Activated T-cell treated with anti-CD3 and anti-CD28 coated beads, Interleukin-2, amount 50 U/mL, for 4 hours (primary cell): ENCODE measurements at regions not wholly inside any gene's neighbourhood (a gene's known extent, or its start where the extent isn't known, plus 50 kb on each side); places are given as distances from the start of the nearest gene placed in this dataset.
A peak's percentile ranks its signal among the peaks of the same experiment; 100 is the strongest.

Experiments
- ATAC-seq, 2 donors: fragments of 200-7000 bp; cut with Tn5 transposase; one replicate each; pipeline ENCODE4 v1.10.0; 2021
- DNase-seq: peaks from one replicate; pipeline ENCODE4 v3.0.0-alpha.2; 2020
- H3K27me3 Mint-ChIP-seq: one replicate; pipeline ENCODE4 v1.8.0; 2021; ENCODE audit warnings: low read depth, mixed read lengths
- H3K36me3 Mint-ChIP-seq: one replicate; pipeline ENCODE4 v1.8.0; 2022; ENCODE audit warnings: mixed read lengths; ENCODE audit not compliant: insufficient read depth
- H3K4me1 Mint-ChIP-seq: one replicate; pipeline ENCODE4 v1.8.0; 2021; ENCODE audit warnings: low read depth, mixed read lengths
- H3K4me3 Mint-ChIP-seq: one replicate; pipeline ENCODE4 v1.8.0; 2021; ENCODE audit warnings: mild to moderate bottlenecking, moderate library complexity, mixed read lengths
- H3K9me3 Mint-ChIP-seq: one replicate; pipeline ENCODE4 v1.8.0; 2021; ENCODE audit warnings: mixed read lengths

GRCh38 chr7:17019106-17019505 lies 137.3 kb upstream of the AGR3 start:
- DNase-seq (no peak), ATAC-seq (no peak)
- Mint-ChIP-seq H3K9me3 (no peaks in the 10 kb centered on the region), H3K4me3 (no peak overlapping the region), H3K36me3 (no peaks in the 10 kb centered on the region), H3K27me3 (no peaks in the 10 kb centered on the region), H3K4me1 (peaks cover 15% of the 10 kb centered on the region)

GRCh38 chr7:17020250-17020649 lies 138.5 kb upstream of the AGR3 start:
- H3K27me3 Mint-ChIP-seq = no peaks in the 10 kb centered on the region
- no peaks in the 10 kb centered on the region for H3K9me3 Mint-ChIP-seq
- peaks cover 15% of the 10 kb centered on the region for H3K4me1 Mint-ChIP-seq
- no peak for ATAC-seq
- H3K4me3 Mint-ChIP-seq = no peak overlapping the region
- no peaks in the 10 kb centered on the region for H3K36me3 Mint-ChIP-seq
- no peak for DNase-seq

DNA sequence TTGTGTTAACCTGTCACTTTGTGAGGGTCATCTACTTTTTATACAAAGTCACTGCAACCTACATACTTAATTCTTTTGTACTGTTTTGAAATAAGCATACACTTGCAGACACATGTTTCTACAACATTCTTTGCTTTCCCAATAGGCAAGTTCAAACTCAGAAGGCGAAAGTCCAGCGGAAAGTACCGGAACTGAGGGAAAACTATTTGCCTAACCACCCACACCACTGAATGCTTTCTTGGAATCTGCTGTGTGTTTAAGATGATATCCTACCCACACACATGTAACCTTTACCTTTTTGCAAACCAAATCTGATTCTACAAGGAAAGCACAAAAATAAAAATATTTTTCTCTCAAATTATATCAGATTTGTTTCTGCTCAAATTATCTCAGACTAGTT lies 139.4 kb upstream of the AGR3 start:
- Mint-ChIP-seq H3K9me3 (no peaks in the 10 kb centered on the region), H3K27me3 (no peaks in the 10 kb centered on the region), H3K36me3 (no peaks in the 10 kb centered on the region), H3K4me1 (peaks cover 11% of the 10 kb centered on the region), H3K4me3 (no peak overlapping the region)
- DNase-seq = no peak
- no peak for ATAC-seq

DNA sequence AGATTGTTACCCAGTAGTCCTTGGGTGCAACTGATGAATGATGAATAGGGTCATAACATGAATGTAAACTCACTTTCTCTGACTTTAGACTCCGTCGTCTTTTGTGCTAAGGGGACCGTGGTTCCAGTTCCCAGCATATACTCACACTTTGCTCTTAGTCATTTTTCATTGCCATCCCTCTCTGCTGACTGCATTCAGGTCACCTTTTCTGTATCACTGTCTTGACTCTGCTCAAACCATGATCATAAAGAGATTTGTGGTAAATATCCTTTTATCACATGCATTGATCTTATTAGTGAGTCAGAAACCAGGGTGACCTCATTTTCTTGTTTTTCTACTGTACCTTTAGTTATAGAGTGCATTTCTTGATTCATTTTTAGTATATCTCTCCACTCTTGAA lies 141.1 kb upstream of the AGR3 start:
- Mint-ChIP-seq H3K27me3 (no peaks in the 10 kb centered on the region), H3K36me3 (no peaks in the 10 kb centered on the region), H3K4me1 (peaks cover 11% of the 10 kb centered on the region), H3K9me3 (no peaks in the 10 kb centered on the region), H3K4me3 (peak overlapping the region; percentile 23)
- ATAC-seq = peak; percentile 98 to 99
- no peak for DNase-seq

DNA sequence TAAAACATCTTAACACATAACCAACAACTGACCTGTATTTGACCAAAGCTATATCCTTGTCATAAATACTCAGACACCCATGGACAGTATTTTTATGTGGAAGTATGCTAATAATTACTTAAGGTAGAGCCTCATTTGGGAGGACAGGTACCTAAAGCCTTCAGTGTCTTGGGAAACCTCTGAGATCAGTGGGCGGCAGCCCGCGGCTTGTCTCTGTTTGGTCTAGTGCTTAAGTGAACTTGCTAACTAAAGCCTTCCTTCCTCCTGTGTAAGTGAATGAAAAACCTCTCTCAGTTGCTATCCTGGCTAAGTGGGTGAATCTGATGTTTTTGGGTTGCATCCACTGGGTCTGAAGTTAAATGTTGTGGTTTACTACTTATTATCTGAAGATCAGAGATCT lies 144.5 kb upstream of the AGR3 start:
- Mint-ChIP-seq H3K4me3 (no peak overlapping the region), H3K4me1 (peaks cover 18% of the 10 kb centered on the region), H3K9me3 (no peaks in the 10 kb centered on the region), H3K27me3 (no peaks in the 10 kb centered on the region), H3K36me3 (no peaks in the 10 kb centered on the region)
- DNase-seq (no peak), ATAC-seq (no peak)

DNA sequence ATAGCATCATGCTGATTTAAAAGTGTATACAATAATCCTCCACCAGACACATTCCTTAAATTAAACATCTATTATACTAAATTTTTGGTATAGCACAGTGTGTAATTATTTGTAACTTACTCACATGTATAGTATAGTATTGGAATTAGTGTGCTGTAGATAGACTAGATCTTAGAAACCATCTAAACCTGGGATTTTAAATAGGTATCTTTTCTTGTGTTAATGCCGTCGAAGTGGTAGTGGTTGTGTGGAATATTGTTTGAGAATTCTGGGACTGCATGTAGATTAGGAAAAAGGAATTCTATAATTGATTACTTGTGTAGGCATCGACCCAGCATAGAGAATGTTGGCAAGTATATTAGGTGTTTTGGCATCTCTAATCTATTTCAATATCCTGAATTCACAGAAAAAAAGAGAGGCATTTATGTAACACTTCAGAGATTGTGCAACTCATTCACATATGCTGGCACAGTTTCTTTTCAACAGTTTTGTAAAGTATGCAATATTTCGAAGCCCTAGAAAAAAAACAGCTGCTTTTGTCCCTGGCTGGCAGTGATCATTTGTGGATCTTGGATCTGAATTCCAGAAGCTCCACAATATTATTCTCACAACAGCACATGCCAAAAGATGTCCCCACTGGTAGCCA lies 145.5 kb upstream of the AGR3 start:
- H3K9me3 Mint-ChIP-seq = no peaks in the 10 kb centered on the region
- no peaks in the 10 kb centered on the region for H3K36me3 Mint-ChIP-seq
- H3K27me3 Mint-ChIP-seq = no peaks in the 10 kb centered on the region
- DNase-seq (no peak), ATAC-seq (no peak)
- H3K4me3 Mint-ChIP-seq = no peak overlapping the region
- H3K4me1 Mint-ChIP-seq = peaks cover 23% of the 10 kb centered on the region

GRCh38 chr7:17027789-17028152 lies 146.0 kb upstream of the AGR3 start:
- DNase-seq (no peak), ATAC-seq (no peak)
- peaks cover 17% of the 10 kb centered on the region for H3K4me1 Mint-ChIP-seq
- no peak overlapping the region for H3K4me3 Mint-ChIP-seq
- no peaks in the 10 kb centered on the region for H3K36me3 Mint-ChIP-seq
- no peaks in the 10 kb centered on the region for H3K9me3 Mint-ChIP-seq
- H3K27me3 Mint-ChIP-seq = no peaks in the 10 kb centered on the region

GRCh38 chr7:17029150-17029549 lies 147.4 kb upstream of the AGR3 start:
- Mint-ChIP-seq H3K36me3 (no peaks in the 10 kb centered on the region), H3K4me1 (peaks cover 12% of the 10 kb centered on the region), H3K9me3 (no peaks in the 10 kb centered on the region), H3K4me3 (no peak overlapping the region), H3K27me3 (no peaks in the 10 kb centered on the region)
- DNase-seq = no peak
- ATAC-seq = no peak

GRCh38 chr7:17030559-17030958 lies 148.8 kb upstream of the AGR3 start:
- Mint-ChIP-seq H3K27me3 (no peaks in the 10 kb centered on the region), H3K36me3 (no peaks in the 10 kb centered on the region), H3K4me1 (peaks cover 12% of the 10 kb centered on the region), H3K4me3 (no peak overlapping the region), H3K9me3 (no peaks in the 10 kb centered on the region)
- ATAC-seq = no peak
- no peak for DNase-seq

DNA sequence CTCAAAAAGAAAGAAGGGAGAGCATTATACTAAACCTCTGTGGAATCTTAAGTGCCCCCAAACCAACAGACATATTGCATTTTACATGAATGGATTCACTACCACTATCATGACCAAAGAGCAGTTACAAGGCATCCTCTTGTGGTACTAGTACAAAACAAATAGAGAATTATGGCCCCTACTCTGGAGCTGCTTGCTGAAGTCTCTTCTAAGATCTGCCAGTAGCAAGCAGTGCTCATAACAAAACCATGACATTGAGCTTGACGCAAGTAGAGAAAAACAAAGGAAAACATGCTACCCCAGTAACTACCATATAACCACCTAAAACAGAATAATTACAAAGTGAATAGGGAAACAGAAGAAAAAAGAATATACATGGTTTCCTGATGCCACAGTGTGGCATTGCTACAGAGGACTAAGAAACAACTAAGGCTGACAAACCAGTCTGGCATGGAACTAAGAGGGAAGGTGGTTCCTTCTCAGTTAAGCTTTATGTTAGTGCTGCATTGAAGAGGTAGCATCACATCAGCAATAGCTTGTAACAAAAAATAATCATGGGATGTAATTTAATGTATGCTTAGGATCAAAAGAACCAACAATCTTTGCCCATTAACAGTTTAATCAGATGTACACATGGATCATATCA lies 150.2 kb upstream of the AGR3 start:
- Mint-ChIP-seq H3K36me3 (no peaks in the 10 kb centered on the region), H3K9me3 (no peaks in the 10 kb centered on the region), H3K27me3 (no peaks in the 10 kb centered on the region), H3K4me1 (peaks cover 12% of the 10 kb centered on the region), H3K4me3 (no peak overlapping the region)
- DNase-seq (no peak), ATAC-seq (peak in 1 of 2 donors; percentile 25)

DNA sequence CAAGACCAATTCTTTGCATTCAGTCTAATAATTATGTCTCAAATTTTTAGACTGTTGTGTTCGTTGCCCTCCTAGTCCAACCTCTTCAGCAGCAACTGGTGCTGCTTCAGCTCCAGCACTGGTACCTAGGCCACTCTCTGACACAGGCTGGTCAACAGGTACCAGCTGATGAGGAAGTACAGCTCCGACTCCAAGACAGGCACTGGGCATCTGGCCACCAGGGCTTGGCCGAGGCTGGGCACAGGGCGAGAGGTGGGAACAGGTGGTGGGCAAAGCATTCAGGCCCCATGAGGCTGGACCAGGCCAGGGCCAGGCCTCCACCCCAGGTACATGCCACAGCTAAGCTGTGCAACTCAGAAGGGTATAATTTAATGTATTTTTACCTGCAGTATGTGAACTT lies 151.5 kb upstream of the AGR3 start:
- ATAC-seq (no peak), DNase-seq (no peak)
- no peaks in the 10 kb centered on the region for H3K27me3 Mint-ChIP-seq
- no peak overlapping the region for H3K4me3 Mint-ChIP-seq
- H3K4me1 Mint-ChIP-seq = peaks cover 12% of the 10 kb centered on the region
- no peaks in the 10 kb centered on the region for H3K9me3 Mint-ChIP-seq
- no peaks in the 10 kb centered on the region for H3K36me3 Mint-ChIP-seq

- no peaks in the 10 kb centered on the region for H3K36me3 Mint-ChIP-seq
- H3K4me3 Mint-ChIP-seq = no peak overlapping the region
- ATAC-seq = no peak
- H3K9me3 Mint-ChIP-seq = no peaks in the 10 kb centered on the region
- peaks cover 9% of the 10 kb centered on the region for H3K4me1 Mint-ChIP-seq
- DNase-seq = no peak
- H3K27me3 Mint-ChIP-seq = no peaks in the 10 kb centered on the region
Measured at GRCh38 chr7:17036584-17036983, 154.8 kb upstream of the AGR3 start.

GRCh38 chr7:17037356-17037755 lies 155.6 kb upstream of the AGR3 start:
- H3K27me3 Mint-ChIP-seq = no peaks in the 10 kb centered on the region
- H3K4me1 Mint-ChIP-seq = peaks cover 9% of the 10 kb centered on the region
- ATAC-seq (no peak), DNase-seq (no peak)
- H3K9me3 Mint-ChIP-seq = no peaks in the 10 kb centered on the region
- no peak overlapping the region for H3K4me3 Mint-ChIP-seq
- H3K36me3 Mint-ChIP-seq = no peaks in the 10 kb centered on the region

GRCh38 chr7:17038160-17038782 lies 156.5 kb upstream of the AGR3 start:
- Mint-ChIP-seq H3K9me3 (no peaks in the 10 kb centered on the region), H3K27me3 (no peaks in the 10 kb centered on the region), H3K4me3 (no peak overlapping the region), H3K4me1 (peaks cover 15% of the 10 kb centered on the region), H3K36me3 (no peaks in the 10 kb centered on the region)
- DNase-seq = no peak
- ATAC-seq = no peak

GRCh38 chr7:17038783-17039170 lies 157.0 kb upstream of the AGR3 start:
- no peaks in the 10 kb centered on the region for H3K27me3 Mint-ChIP-seq
- H3K4me1 Mint-ChIP-seq = peaks cover 20% of the 10 kb centered on the region
- no peak overlapping the region for H3K4me3 Mint-ChIP-seq
- H3K36me3 Mint-ChIP-seq = no peaks in the 10 kb centered on the region
- DNase-seq = no peak
- no peaks in the 10 kb centered on the region for H3K9me3 Mint-ChIP-seq
- no peak for ATAC-seq
